T47D (cell line): ENCODE measurements at regions not wholly inside any gene's neighbourhood (a gene's known extent, or its start where the extent isn't known, plus 50 kb on each side); places are given as distances from the start of the nearest gene placed in this dataset.

Experiments used
- DNase-seq, 2 experiments: peaks; one replicate each; pipeline versions ENCODE4 v3.0.0 to v3.0.0-alpha.2; 2011 to 2012; ENCODE audit warnings: low read depth in 1 of 2, low spot score in 1 of 2
- JUND ChIP-seq: IDR thresholded peaks from 2 replicates; pipeline ENCODE4 v1.6.1; 2012; ENCODE audit warnings: low read depth
- in situ Hi-C: cut with HindIII; loops from 2 replicates; pipeline ENCODE4 v1.10.0; 2016; ENCODE audit warnings: low sequenced_read_pairs, low pct_unique_long_range_greater_than_20kb

- in situ Hi-C loops, result no loop called here
- TF ChIP-seq JUND, result no peak
Observed at GRCh38 chr4:65791111-65791811, 121.0 kb upstream of the EPHA5 start.

GRCh38 chr4:65789805-65790204 lies 119.5 kb upstream of the EPHA5 start:
- in situ Hi-C loops, result no loop called here
- no peak for DNase-seq
- TF ChIP-seq JUND, result no peak

More at GRCh38 chr4:65791111-65791811, 121.0 kb upstream of the EPHA5 start:
- DNase-seq, result no peak

- no peak for DNase-seq
- TF ChIP-seq JUND, result no peak
- in situ Hi-C loops, result no loop called here
Observed at GRCh38 chr4:65789341-65789740, 119.1 kb upstream of the EPHA5 start.

GRCh38 chr4:65777270-65777669 lies 107.0 kb upstream of the EPHA5 start:
- in situ Hi-C loops, result no loop called here
- no peak for DNase-seq
- TF ChIP-seq JUND, result no peak

DNA sequence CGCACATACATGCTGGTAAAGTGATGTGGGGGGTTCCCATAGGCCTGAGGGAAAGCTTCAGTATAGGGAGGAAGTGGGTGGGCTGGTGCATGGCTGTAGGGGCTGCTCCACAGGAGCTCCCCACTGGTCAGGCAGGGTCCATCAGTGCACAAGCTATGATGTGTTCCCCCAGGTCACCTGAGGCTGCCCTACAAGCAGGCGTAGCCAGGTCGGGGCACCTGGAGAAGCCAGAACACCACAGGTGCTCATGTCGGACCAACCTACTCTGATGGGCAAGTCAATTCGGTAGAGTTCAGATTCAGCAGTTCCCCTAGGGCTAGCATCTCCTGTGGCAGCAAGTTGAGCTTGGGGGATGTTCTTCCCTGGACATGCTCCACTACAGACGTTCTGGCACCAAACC lies 103.3 kb upstream of the EPHA5 start:
- DNase-seq, result no peak
- no peak for TF ChIP-seq JUND
- in situ Hi-C loops, result no loop called here

GRCh38 chr4:65747386-65747785 lies 77.1 kb upstream of the EPHA5 start:
- TF ChIP-seq JUND, result no peak
- in situ Hi-C loops, result no loop called here

GRCh38 chr4:65738134-65738533 lies 67.8 kb upstream of the EPHA5 start:
- in situ Hi-C loops, result no loop called here
- TF ChIP-seq JUND, result no peak
- DNase-seq, result no peak

More at GRCh38 chr4:65747386-65747785, 77.1 kb upstream of the EPHA5 start:
- DNase-seq, result no peak

DNA sequence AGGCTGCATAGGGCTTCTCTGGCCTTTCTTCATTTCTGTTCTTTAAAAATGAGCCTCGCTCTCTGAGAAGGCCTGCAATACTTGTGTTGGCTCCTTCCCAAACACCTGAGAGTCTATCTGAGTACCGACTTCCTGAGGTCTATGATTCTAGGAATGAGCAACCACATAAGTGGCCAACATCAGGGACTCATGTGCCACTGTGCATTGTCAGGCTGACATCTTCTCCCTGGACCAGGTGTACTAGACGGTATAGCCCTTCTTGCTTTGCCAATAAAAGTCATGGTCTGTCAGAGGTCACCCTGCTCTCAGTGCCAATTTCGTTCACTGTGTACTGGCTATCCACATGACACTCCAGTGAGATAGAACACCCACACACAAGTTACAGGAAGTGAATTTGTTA lies 67.4 kb upstream of the EPHA5 start:
- in situ Hi-C loops, result no loop called here
- no peak for TF ChIP-seq JUND
- DNase-seq, result no peak

- no peak for DNase-seq
- in situ Hi-C loops, result no loop called here
- no peak for TF ChIP-seq JUND
Observed at GRCh38 chr4:65724973-65725372, 54.7 kb upstream of the EPHA5 start.
